WTC11 (cell line): ENCODE measurements at regions not wholly inside any gene's neighbourhood (a gene's known extent, or its start where the extent isn't known, plus 50 kb on each side); places are given as distances from the start of the nearest gene placed in this dataset.

Experiments used
- ATAC-seq: fragments of 200-7000 bp; cut with Tn5 transposase; 2 replicates; pipeline ENCODE4 v1.10.0; 2021; ENCODE audit warnings: mild to moderate bottlenecking, moderate library complexity
- CTCF ChIA-PET: fragments of 300-600 bp; sonication (Branson Sonifier 250); formaldehyde crosslinking; loops from one replicate; lab custom pipeline; 2021; ENCODE audit warnings: antibody characterized with exemption; lab: Charles Lee
- POLR2A ChIA-PET: fragments of 350-600 bp; sonication (Branson Sonifier 250); formaldehyde crosslinking; loops from one replicate; lab custom pipeline; 2021; ENCODE audit warnings: antibody characterized with exemption; lab: Charles Lee
- DNase-seq: peaks from one replicate; pipeline ENCODE4 v3.0.0; 2021; ENCODE audit warnings: low spot score
- H3K27ac Mint-ChIP-seq: 2 replicates; pipeline ENCODE4 v1.8.0; 2021; ENCODE audit warnings: mixed read lengths
- H3K27me3 Mint-ChIP-seq: 2 replicates; pipeline ENCODE4 v1.8.0; 2021; ENCODE audit warnings: low read depth, mild to moderate bottlenecking, moderate library complexity, mixed read lengths
- H3K36me3 Mint-ChIP-seq: 2 replicates; pipeline ENCODE4 v1.8.0; 2021; ENCODE audit warnings: mixed read lengths
- H3K4me1 Mint-ChIP-seq: 2 replicates; pipeline ENCODE4 v1.8.0; 2022; ENCODE audit warnings: mixed read lengths
- H3K4me3 Mint-ChIP-seq: 2 replicates; pipeline ENCODE4 v1.8.0; 2021; ENCODE audit warnings: mild to moderate bottlenecking, moderate library complexity, mixed read lengths
- H3K9me3 Mint-ChIP-seq: 2 replicates; pipeline ENCODE4 v1.8.0; 2021; ENCODE audit warnings: mixed read lengths
- AFF4 ChIP-seq: sonication (generic); formaldehyde crosslinking; IDR thresholded peaks from 2 replicates; pipeline ENCODE4 v1.8.1; 2023; ENCODE audit warnings: mild to moderate bottlenecking, missing genetic modification reagents, borderline replicate concordance
- CREB1 ChIP-seq: sonication (generic); formaldehyde crosslinking; IDR thresholded peaks from 2 replicates; pipeline ENCODE4 v1.8.0; 2023; ENCODE audit warnings: mild to moderate bottlenecking, missing genetic modification reagents
- E2F4 ChIP-seq: sonication (generic); formaldehyde crosslinking; IDR thresholded peaks from 2 replicates; pipeline ENCODE4 v1.8.1; 2022; ENCODE audit warnings: low read depth, mild to moderate bottlenecking, moderate library complexity, missing genetic modification reagents, borderline replicate concordance
- ELF4 ChIP-seq: sonication (generic); formaldehyde crosslinking; IDR thresholded peaks from 2 replicates; pipeline ENCODE4 v1.8.1; 2022; ENCODE audit warnings: low read depth, mild to moderate bottlenecking, moderate library complexity, missing genetic modification reagents
- EMX1 ChIP-seq: fragments of 250-450 bp; sonication (Bioruptor Pico); IDR thresholded peaks from 2 replicates; pipeline ENCODE4 v1.8.0; 2021; ENCODE audit warnings: mild to moderate bottlenecking
- GRHL2 ChIP-seq: fragments of 250-450 bp; sonication (Bioruptor Pico); IDR thresholded peaks from 2 replicates; pipeline ENCODE4 v1.8.0; 2022; ENCODE audit warnings: mild to moderate bottlenecking, moderate library complexity; ENCODE audit not compliant: insufficient replicate concordance, severe bottlenecking
- GTF2I ChIP-seq: fragments of 250-450 bp; sonication (Bioruptor Pico); conservative IDR thresholded peaks from 2 replicates; pipeline ENCODE4 v1.4.0; 2021; ENCODE audit warnings: mild to moderate bottlenecking
- KAT7 ChIP-seq: sonication (generic); formaldehyde crosslinking; IDR thresholded peaks from 2 replicates; pipeline ENCODE4 v1.8.1; 2023; ENCODE audit warnings: missing genetic modification reagents, mild to moderate bottlenecking, borderline replicate concordance
- MYBL2 ChIP-seq: sonication (generic); formaldehyde crosslinking; IDR thresholded peaks from 2 replicates; pipeline ENCODE4 v1.8.1; 2023; ENCODE audit warnings: mild to moderate bottlenecking, moderate library complexity, missing genetic modification reagents
- NR2C2 ChIP-seq: sonication (generic); formaldehyde crosslinking; IDR thresholded peaks from 2 replicates; pipeline ENCODE4 v1.8.0; 2022; ENCODE audit warnings: mild to moderate bottlenecking, missing genetic modification reagents
- PRRX2 ChIP-seq: fragments of 250-450 bp; sonication (Bioruptor Pico); IDR thresholded peaks from 2 replicates; pipeline ENCODE4 v1.8.0; 2021; ENCODE audit warnings: mild to moderate bottlenecking
- RORB ChIP-seq: fragments of 250-450 bp; sonication (Bioruptor Pico); IDR thresholded peaks from 2 replicates; pipeline ENCODE4 v1.9.0; 2021; ENCODE audit warnings: mild to moderate bottlenecking
- SP1 ChIP-seq: sonication (generic); formaldehyde crosslinking; conservative IDR thresholded peaks from 2 replicates; pipeline ENCODE4 v1.8.1; 2022; ENCODE audit warnings: missing genetic modification reagents
- TCF7 ChIP-seq: sonication (generic); formaldehyde crosslinking; IDR thresholded peaks from 2 replicates; pipeline ENCODE4 v1.8.0; 2022; ENCODE audit warnings: mild to moderate bottlenecking, low read depth, missing genetic modification reagents, moderate library complexity
- USF1 ChIP-seq: sonication (generic); formaldehyde crosslinking; IDR thresholded peaks from 2 replicates; pipeline ENCODE4 v1.8.0; 2022; ENCODE audit warnings: mild to moderate bottlenecking, missing genetic modification reagents
- ZMAT4 ChIP-seq: fragments of 250-450 bp; sonication (Bioruptor Pico); IDR thresholded peaks from 2 replicates; pipeline ENCODE4 v1.9.0; 2021; ENCODE audit warnings: mild to moderate bottlenecking
- ZNF219 ChIP-seq: sonication (generic); formaldehyde crosslinking; IDR thresholded peaks from 2 replicates; pipeline ENCODE4 v1.8.0; 2023; ENCODE audit warnings: missing genetic modification reagents, mild to moderate bottlenecking, borderline replicate concordance
- ZNF232 ChIP-seq: sonication (generic); formaldehyde crosslinking; IDR thresholded peaks from 2 replicates; pipeline ENCODE4 v1.8.0; 2022; ENCODE audit warnings: mild to moderate bottlenecking, missing genetic modification reagents
- ZNF317 ChIP-seq: sonication (generic); formaldehyde crosslinking; IDR thresholded peaks from 2 replicates; pipeline ENCODE4 v1.8.1; 2023; ENCODE audit warnings: low read depth, mild to moderate bottlenecking, moderate library complexity, missing genetic modification reagents, borderline replicate concordance
- ZNF423 ChIP-seq: fragments of 250-450 bp; sonication (Bioruptor Pico); IDR thresholded peaks from 2 replicates; pipeline ENCODE4 v2.1.2; 2022; ENCODE audit warnings: mild to moderate bottlenecking, moderate library complexity
- ZSCAN18 ChIP-seq: fragments of 250-450 bp; sonication (Bioruptor Pico); IDR thresholded peaks from 2 replicates; pipeline ENCODE4 v2.1.2; 2022; ENCODE audit warnings: mild to moderate bottlenecking, moderate library complexity
- TF ChIP-seq, protein P1 (sequence below): sonication (generic); formaldehyde crosslinking; conservative IDR thresholded peaks from 2 replicates; pipeline ENCODE4 v1.8.1; 2022; ENCODE audit warnings: mild to moderate bottlenecking, missing genetic modification reagents
- TF ChIP-seq, protein P2 (sequence below): sonication (generic); formaldehyde crosslinking; IDR thresholded peaks from 2 replicates; pipeline ENCODE4 v1.8.1; 2023; ENCODE audit warnings: mild to moderate bottlenecking, missing genetic modification reagents, moderate library complexity
- TF ChIP-seq, protein P3 (sequence below): sonication (generic); formaldehyde crosslinking; IDR thresholded peaks from 2 replicates; pipeline ENCODE4 v1.8.1; 2022; ENCODE audit warnings: low read depth, missing genetic modification reagents, borderline replicate concordance

- POLR2A ChIA-PET, result no interaction called here
- peaks cover 21% of the 10 kb centered on the region for H3K4me1 Mint-ChIP-seq
- no peaks in the 10 kb centered on the region for H3K36me3 Mint-ChIP-seq
- H3K27ac Mint-ChIP-seq, result no peak overlapping the region
- ATAC-seq, result no peak
- TF ChIP-seq AFF4 (CRISPR knock-in tag) (no peak), PRRX2 (CRISPR knock-in tag) (no peak), E2F4 (CRISPR knock-in tag) (no peak), TCF7 (no peak), ZNF219 (no peak), ZSCAN18 (no peak), CREB1 (CRISPR knock-in tag) (no peak), SP1 (CRISPR knock-in tag) (no peak), GTF2I (CRISPR knock-in tag) (no peak), KAT7 (no peak), NR2C2 (CRISPR knock-in tag) (no peak), ELF4 (CRISPR knock-in tag) (no peak)
- TF ChIP-seq, protein P1, sequence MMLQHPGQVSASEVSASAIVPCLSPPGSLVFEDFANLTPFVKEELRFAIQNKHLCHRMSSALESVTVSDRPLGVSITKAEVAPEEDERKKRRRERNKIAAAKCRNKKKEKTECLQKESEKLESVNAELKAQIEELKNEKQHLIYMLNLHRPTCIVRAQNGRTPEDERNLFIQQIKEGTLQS (CRISPR knock-in tag), result no peak
- TF ChIP-seq, protein P2, sequence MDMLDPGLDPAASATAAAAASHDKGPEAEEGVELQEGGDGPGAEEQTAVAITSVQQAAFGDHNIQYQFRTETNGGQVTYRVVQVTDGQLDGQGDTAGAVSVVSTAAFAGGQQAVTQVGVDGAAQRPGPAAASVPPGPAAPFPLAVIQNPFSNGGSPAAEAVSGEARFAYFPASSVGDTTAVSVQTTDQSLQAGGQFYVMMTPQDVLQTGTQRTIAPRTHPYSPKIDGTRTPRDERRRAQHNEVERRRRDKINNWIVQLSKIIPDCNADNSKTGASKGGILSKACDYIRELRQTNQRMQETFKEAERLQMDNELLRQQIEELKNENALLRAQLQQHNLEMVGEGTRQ (CRISPR knock-in tag), result no peak
- TF ChIP-seq, all 79 proteins: peak for 0
- no peak for DNase-seq
- CTCF ChIA-PET, result no interaction called here
- H3K4me3 Mint-ChIP-seq, result no peak overlapping the region
- no peaks in the 10 kb centered on the region for H3K27me3 Mint-ChIP-seq
- no peaks in the 10 kb centered on the region; the same call in 1 of the 2 replicates for H3K9me3 Mint-ChIP-seq
Observed at GRCh38 chr18:61989138-61989537, 96.3 kb upstream of the RNF152 start.

DNA sequence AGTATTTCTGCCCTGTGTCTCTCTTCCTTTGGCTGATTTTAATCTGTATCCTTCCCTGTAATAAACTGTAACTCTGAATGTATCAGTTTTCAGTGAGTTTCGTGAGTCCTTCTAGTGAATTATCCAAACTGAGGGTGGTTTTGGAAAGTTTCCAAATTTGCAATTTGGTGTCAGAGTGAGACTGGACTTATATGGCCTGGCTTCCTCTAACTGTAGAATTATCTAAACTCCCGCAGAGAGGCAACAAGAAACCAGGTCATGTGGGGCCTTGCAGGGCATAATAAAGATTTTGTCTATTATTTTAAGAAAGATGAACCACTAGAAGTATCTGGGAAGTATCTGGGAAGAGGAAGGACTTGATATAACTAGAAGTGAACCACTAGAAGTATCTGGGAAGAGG lies 95.3 kb upstream of the RNF152 start:
- H3K36me3 Mint-ChIP-seq, result no peaks in the 10 kb centered on the region
- DNase-seq, result no peak
- H3K27ac Mint-ChIP-seq, result no peak overlapping the region
- ChIA-PET POLR2A (no interaction called here), CTCF (no interaction called here)
- H3K27me3 Mint-ChIP-seq, result no peaks in the 10 kb centered on the region
- H3K4me3 Mint-ChIP-seq, result no peak overlapping the region
- H3K4me1 Mint-ChIP-seq, result peaks cover 22% of the 10 kb centered on the region
- H3K9me3 Mint-ChIP-seq, result no peaks in the 10 kb centered on the region; the same call in 1 of the 2 replicates
- no peak for ATAC-seq
- no peak for TF ChIP-seq EMX1
- no peak for TF ChIP-seq KAT7
- no peak for TF ChIP-seq MYBL2
- TF ChIP-seq ZNF317 (CRISPR knock-in tag), result no peak
- TF ChIP-seq E2F4 (CRISPR knock-in tag), result no peak
- TF ChIP-seq, protein P3, sequence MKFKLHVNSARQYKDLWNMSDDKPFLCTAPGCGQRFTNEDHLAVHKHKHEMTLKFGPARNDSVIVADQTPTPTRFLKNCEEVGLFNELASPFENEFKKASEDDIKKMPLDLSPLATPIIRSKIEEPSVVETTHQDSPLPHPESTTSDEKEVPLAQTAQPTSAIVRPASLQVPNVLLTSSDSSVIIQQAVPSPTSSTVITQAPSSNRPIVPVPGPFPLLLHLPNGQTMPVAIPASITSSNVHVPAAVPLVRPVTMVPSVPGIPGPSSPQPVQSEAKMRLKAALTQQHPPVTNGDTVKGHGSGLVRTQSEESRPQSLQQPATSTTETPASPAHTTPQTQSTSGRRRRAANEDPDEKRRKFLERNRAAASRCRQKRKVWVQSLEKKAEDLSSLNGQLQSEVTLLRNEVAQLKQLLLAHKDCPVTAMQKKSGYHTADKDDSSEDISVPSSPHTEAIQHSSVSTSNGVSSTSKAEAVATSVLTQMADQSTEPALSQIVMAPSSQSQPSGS (CRISPR knock-in tag), result no peak
- TF ChIP-seq GRHL2 (CRISPR knock-in tag), result no peak
- TF ChIP-seq ZNF423, result no peak
- TF ChIP-seq ZMAT4 (CRISPR knock-in tag), result no peak
- TF ChIP-seq USF1 (CRISPR knock-in tag), result no peak
- no peak for TF ChIP-seq RORB (CRISPR knock-in tag)
- no peak for TF ChIP-seq ZNF232
- TF ChIP-seq CREB1 (CRISPR knock-in tag), result no peak
